ENCODE measurements at regions not wholly inside any gene's neighbourhood (a gene's known extent, or its start where the extent isn't known, plus 50 kb on each side); places are given as distances from the start of the nearest gene placed in this dataset.

DNA sequence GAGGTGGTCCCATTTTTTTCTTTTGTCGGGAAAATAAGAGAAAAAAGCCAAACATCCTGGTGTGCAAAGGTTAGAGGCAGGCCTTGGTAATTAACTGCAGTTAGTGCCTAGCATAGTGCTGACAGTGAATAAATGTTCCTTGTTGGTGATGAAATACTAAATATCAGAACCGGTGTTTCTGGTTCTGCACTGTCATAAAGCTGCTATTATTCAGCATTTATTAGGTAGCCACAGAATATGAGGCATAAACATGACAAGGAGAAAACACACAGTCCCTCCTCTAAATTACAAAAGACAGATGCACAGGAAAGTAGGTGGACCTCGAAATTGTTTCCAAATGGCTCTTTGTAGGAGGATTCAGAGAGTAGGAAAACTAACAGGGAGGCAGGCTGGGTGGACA, 122.0 kb upstream of the ADGRL2 start:
- no peaks in the 10 kb centered on the region for H3K27me3 ChIP-seq
- DNase-seq = no peak
- H3K9me3 ChIP-seq = no peaks in the 10 kb centered on the region
- peaks cover 0 to 53% (median 29%) of the 10 kb centered on the region in 3 donors for H3K4me1 ChIP-seq
- H3K36me3 ChIP-seq = no peaks in the 10 kb centered on the region
- WGBS, 2 donors = 46 to 55% methylated on average over 3 of the region's 3 CpGs
- intact Hi-C loops (cut with DNase I) = no loop called here
- peak overlapping the region in 3 of 4 donors; percentile 64 to 77 (median 65) for H3K27ac ChIP-seq
- no peak for TF ChIP-seq POLR2A (IDR thresholded peaks at IDR 0.05)
- TF ChIP-seq, protein P1, sequence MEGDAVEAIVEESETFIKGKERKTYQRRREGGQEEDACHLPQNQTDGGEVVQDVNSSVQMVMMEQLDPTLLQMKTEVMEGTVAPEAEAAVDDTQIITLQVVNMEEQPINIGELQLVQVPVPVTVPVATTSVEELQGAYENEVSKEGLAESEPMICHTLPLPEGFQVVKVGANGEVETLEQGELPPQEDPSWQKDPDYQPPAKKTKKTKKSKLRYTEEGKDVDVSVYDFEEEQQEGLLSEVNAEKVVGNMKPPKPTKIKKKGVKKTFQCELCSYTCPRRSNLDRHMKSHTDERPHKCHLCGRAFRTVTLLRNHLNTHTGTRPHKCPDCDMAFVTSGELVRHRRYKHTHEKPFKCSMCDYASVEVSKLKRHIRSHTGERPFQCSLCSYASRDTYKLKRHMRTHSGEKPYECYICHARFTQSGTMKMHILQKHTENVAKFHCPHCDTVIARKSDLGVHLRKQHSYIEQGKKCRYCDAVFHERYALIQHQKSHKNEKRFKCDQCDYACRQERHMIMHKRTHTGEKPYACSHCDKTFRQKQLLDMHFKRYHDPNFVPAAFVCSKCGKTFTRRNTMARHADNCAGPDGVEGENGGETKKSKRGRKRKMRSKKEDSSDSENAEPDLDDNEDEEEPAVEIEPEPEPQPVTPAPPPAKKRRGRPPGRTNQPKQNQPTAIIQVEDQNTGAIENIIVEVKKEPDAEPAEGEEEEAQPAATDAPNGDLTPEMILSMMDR (IDR thresholded peaks at IDR 0.05) = no peak
- H3K4me3 ChIP-seq = no peak overlapping the region

- Histone ChIP-seq H3K4me3 (no peak overlapping the region), H3K9me3 (no peaks in the 10 kb centered on the region), H3K36me3 (no peaks in the 10 kb centered on the region), H3K4me1 (peaks cover 0 to 15% (median 0%) of the 10 kb centered on the region in 3 donors), H3K27ac (no peak overlapping the region), H3K27me3 (no peaks in the 10 kb centered on the region)
- no peak for DNase-seq
- intact Hi-C loops (cut with DNase I) = no loop called here
- no peak for TF ChIP-seq POLR2A (IDR thresholded peaks at IDR 0.05)
- TF ChIP-seq, protein P1 (IDR thresholded peaks at IDR 0.05) = no peak
Measured at GRCh38 chr1:81672766-81673165, 128.0 kb upstream of the ADGRL2 start.

GRCh38 chr1:81671038-81671437, 129.7 kb upstream of the ADGRL2 start:
- 50 to 56% methylated on average over 2 to 3 of the region's 3 CpGs for WGBS, 2 donors
- no peak overlapping the region for H3K27ac ChIP-seq
- intact Hi-C loops (cut with DNase I) = no loop called here

DNA sequence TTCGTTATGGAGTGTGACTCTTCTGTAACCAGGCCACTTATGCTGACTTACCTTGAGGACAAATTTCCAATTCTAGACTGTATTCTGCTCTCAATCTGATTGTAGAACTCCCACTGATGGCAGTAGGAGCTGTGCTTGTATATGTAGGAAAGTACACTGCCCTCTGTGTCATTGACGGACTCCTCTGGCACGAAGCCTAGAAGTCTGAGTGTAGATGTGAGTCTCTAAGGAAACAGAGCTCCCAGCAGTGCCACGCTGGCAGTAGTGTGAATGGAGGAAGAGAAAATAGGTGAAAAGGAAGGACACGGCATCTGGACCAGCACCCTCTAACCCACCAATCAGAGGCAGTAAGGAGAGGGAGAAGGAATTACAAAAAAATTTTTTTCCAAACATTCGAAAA, 130.4 kb upstream of the ADGRL2 start:
- H3K9me3 ChIP-seq = no peaks in the 10 kb centered on the region
- H3K4me3 ChIP-seq = no peak overlapping the region
- H3K36me3 ChIP-seq = no peaks in the 10 kb centered on the region
- H3K4me1 ChIP-seq = peaks cover 0 to 15% (median 0%) of the 10 kb centered on the region in 3 donors
- H3K27me3 ChIP-seq = no peaks in the 10 kb centered on the region
- 24 to 33% methylated on average over 6 of the region's 6 CpGs for WGBS, 2 donors
- TF ChIP-seq, protein P1 (IDR thresholded peaks at IDR 0.05) = no peak
- TF ChIP-seq POLR2A (IDR thresholded peaks at IDR 0.05) = no peak
- no peak for DNase-seq
- no peak overlapping the region for H3K27ac ChIP-seq
- intact Hi-C loops (cut with DNase I) = no loop called here

More at GRCh38 chr1:81671038-81671437, 129.7 kb upstream of the ADGRL2 start:
- Histone ChIP-seq H3K27me3 (no peaks in the 10 kb centered on the region), H3K9me3 (no peaks in the 10 kb centered on the region), H3K36me3 (no peaks in the 10 kb centered on the region), H3K4me1 (peaks cover 0 to 15% (median 0%) of the 10 kb centered on the region in 3 donors), H3K4me3 (no peak overlapping the region)
- no peak for TF ChIP-seq POLR2A (IDR thresholded peaks at IDR 0.05)
- TF ChIP-seq, protein P1 (IDR thresholded peaks at IDR 0.05) = no peak
- no peak for DNase-seq

DNA sequence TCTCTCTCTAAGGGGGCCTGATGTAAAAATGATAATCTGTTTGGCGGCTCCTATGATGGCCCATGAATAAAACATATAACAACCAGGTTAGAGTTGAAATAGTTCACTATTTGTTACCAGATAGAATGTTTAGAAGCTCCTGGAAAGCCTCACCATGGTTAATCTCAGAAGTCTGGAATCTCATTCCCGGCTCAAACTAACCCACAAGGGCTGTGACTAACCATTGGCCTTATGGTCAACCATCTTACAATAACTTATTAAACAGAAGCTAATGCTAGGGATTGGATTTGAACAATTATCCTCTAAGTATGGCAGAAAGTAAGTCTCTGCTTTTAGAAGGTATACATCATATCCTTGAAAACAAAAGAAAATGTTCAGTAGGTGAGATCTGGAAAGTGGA, 134.1 kb upstream of the ADGRL2 start:
- no peaks in the 10 kb centered on the region for H3K27me3 ChIP-seq
- H3K9me3 ChIP-seq = no peaks in the 10 kb centered on the region
- no peak overlapping the region for H3K27ac ChIP-seq
- TF ChIP-seq, protein P1 (IDR thresholded peaks at IDR 0.05) = no peak
- TF ChIP-seq POLR2A (IDR thresholded peaks at IDR 0.05) = no peak
- H3K4me1 ChIP-seq = peaks cover 0 to 15% (median 0%) of the 10 kb centered on the region in 3 donors
- no peaks in the 10 kb centered on the region for H3K36me3 ChIP-seq
- 81 to 95% methylated on average over 2 of the region's 2 CpGs for WGBS, 2 donors
- intact Hi-C loops (cut with DNase I) = no loop called here
- no peak for DNase-seq
- no peak overlapping the region for H3K4me3 ChIP-seq
